GM19035 (cell line): ENCODE measurements at regions not wholly inside any gene's neighbourhood (a gene's known extent, or its start where the extent isn't known, plus 50 kb on each side); places are given as distances from the start of the nearest gene placed in this dataset.
"Not testable (repeated sequence)": the region's sequence is repeated elsewhere in the genome, so short reads cannot be mapped to it uniquely, and the experiment has no call there.

Experiments used
- ATAC-seq: cut with Tn5 transposase; IDR thresholded peaks from one replicate; pipeline ENCODE4 v1.9.1; 2021; ENCODE audit not compliant: unreplicated experiment

DNA sequence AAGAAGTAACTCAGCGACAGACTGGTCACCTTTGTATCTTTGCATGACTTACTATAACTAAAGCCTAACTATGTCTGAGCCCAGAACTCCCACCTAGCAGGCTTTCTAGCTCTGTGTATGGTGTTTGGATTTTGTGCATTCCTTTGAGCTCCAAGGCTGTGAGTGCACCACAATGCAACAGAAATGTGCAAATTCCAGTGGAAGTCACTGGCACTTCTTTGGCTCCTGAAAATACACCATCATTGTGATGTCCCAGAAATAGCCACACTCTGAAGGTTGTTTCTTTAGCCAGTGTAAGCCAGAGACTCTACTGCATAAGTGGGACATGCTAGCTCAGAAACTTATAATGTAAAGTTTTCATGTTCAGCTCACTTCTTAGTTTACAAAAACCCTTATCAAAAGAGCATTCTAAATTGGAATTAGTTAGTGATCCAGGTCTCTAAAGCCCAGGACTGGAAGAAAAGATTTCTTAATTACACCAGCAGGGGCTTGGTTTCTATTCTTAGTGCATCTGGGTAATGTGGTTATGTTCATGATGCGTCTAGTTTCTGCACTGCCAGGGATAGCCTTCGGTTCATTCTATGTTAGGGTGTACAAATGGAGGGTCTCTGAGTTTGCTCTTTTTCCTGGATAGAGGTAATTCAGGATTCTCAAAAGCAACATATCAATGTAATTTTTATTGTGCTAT lies 1239.5 kb upstream of the ZEB2 start:
- no peak for ATAC-seq

GRCh38 chr2:145757503-145758246 lies 1237.8 kb upstream of the ZEB2 start:
- ATAC-seq = no peak

GRCh38 chr2:145755019-145755837 lies 1235.3 kb upstream of the ZEB2 start:
- no peak for ATAC-seq

GRCh38 chr2:145753966-145754365 lies 1234.0 kb upstream of the ZEB2 start:
- ATAC-seq = no peak

- no peak for ATAC-seq
Observed at GRCh38 chr2:145753041-145753608, 1233.2 kb upstream of the ZEB2 start.

DNA sequence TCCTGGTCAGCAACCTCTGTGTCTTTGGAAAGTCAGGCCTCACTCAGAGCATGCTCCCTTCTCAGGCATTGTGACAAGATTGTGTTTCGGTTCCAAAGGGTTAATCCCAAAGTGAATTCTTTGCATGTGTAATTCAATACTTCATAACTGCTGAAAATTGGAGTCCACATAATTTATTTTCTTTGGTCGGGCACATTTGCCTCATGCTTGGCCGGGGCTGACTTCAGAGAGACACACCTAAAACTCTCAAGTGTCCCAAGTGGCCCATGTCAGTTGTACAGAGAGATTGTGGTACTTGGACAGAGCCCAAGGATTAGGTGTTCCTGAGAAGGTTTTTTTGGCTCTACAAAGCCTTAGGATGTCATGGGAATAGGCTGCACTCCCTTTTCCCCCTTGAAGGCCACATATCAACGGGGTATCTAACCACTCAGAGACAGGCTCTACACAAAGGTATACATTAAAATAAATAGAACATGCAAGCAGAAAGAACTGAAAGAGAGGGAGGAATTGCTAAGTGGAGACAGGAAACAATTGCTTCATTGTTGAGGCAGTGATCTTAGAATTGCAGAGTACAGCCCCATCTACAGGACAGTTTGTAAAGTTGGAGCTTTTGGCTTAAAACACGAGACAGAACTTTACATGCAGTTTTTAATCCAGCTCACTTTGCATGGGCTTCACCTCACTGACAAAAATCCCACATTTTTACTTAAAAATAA lies 1232.3 kb upstream of the ZEB2 start:
- ATAC-seq = peak; percentile 24

- ATAC-seq = peak; percentile 88
Observed at GRCh38 chr2:145751629-145752028, 1231.7 kb upstream of the ZEB2 start.

DNA sequence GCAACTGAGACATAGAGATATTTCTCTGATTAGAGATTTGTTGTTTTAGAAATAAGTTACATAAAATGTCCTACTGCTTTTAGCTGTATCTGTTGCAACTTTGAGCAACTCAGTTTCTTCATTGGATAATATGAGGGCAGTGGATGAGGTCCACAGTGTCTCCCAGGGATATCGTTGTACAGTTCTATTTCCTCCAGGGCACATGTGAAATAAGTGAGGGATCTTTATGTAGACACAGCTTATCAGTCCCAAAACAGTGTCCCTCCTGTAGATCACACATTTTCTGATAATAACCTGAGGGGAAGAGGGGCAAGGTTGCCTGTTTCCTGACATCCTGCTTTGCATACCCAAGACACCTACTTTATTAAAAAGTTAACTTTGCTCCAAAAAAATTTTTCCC lies 1231.2 kb upstream of the ZEB2 start:
- no peak for ATAC-seq

DNA sequence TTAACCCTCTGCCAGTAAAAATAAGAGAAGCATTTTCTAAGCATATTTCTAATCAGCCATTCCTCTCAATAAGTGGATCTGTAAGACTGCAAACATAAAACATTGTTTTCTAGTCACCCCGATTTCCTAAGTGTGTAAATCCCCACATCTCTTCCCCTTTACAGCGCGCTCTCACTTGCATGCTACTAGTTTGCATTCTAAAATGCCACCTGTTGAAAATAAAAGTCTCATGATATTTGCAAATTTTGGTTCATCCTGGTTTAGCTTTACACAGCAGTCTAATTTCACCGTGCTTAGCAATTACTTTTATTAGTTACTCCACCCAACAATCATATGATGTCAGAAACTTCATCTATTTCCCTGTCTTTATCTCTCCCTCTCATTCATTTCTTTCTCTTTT lies 1230.7 kb upstream of the ZEB2 start:
- no peak for ATAC-seq

DNA sequence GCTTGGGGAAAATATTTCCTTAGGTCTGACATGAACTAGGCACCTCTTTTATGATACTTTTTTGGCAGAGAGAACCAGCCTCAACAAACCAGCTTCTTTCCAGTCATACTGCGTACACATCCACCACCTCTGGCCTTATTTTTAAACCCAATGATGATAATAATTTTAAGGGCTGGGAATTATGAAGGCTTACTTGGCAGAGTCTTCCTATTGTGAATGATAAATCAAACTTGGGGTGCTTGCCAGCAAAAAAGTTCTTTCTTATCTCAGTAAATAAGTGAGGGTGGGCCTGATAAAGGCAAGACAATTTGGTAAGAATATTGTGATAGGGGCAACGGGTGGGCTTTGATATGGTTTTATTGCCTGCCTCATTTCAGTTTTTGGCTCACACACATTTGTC lies 1230.2 kb upstream of the ZEB2 start:
- ATAC-seq = no peak

GRCh38 chr2:145749556-145749955 lies 1229.6 kb upstream of the ZEB2 start:
- ATAC-seq = no peak

- ATAC-seq = peak; percentile 53
Observed at GRCh38 chr2:145748927-145749326, 1229.0 kb upstream of the ZEB2 start.

GRCh38 chr2:145747715-145748114 lies 1227.8 kb upstream of the ZEB2 start:
- ATAC-seq = no peak

- not testable (repeated sequence) for ATAC-seq
Observed at GRCh38 chr2:145745387-145745721, 1225.4 kb upstream of the ZEB2 start.

DNA sequence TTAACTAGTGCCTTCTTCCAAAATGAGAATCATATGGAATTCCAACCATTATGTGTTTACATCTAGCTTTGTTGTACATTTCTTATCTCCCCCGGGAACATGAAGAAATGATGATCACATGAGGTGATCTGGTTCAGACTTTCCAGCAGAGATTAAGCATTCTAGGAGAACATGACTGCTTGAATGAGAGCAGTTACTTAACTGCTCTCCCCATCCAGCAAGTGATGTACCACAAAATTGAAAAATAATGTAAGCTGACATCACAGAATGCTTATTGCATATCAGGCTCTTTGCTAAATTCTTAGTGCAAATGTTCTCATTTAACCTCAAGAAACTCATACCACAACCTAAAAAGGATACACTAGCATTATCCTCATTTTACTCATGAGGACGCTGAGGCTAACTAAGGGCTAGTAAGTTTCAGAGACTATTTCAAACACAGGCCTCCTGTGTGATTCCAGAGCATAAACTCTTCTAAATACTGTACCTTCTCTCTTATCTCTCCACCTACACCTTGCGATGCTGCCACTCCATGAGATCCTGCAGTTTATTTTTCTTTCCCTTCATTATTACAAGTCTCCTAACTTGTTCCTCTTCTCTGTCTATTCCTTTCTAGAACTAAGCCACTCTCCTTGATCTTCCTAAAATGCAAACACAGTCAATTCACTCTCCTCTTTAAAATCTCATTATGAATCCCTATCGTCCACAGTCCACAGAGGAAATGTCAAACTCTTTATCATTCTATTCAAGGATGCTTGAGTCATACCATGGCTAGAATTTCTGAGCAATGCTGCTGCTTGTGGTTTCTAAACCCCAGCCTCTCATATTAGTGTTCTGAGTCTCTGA lies 1224.8 kb upstream of the ZEB2 start:
- ATAC-seq = peak; percentile 71

GRCh38 chr2:145743011-145743410 lies 1223.1 kb upstream of the ZEB2 start:
- ATAC-seq = no peak

- no peak for ATAC-seq
Observed at GRCh38 chr2:145741636-145742035, 1221.7 kb upstream of the ZEB2 start.

DNA sequence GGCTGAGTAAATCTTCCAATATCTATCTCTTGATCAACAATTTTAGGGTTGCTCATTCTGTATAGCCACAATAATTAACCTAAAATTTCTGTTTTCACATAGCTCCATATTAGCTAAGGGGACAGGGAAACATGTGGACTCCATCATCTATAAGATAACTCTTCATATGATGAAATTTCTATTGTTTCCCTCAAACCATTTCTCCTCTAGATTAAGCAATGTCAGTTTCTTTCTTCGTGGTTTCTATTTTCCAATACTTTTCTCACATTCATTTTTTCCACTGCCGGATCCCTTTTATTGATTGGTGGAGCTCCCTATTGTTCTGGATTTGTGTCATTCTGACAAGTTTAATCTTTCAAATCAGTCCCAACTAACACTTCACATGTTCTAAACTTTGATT lies 1221.3 kb upstream of the ZEB2 start:
- no peak for ATAC-seq

DNA sequence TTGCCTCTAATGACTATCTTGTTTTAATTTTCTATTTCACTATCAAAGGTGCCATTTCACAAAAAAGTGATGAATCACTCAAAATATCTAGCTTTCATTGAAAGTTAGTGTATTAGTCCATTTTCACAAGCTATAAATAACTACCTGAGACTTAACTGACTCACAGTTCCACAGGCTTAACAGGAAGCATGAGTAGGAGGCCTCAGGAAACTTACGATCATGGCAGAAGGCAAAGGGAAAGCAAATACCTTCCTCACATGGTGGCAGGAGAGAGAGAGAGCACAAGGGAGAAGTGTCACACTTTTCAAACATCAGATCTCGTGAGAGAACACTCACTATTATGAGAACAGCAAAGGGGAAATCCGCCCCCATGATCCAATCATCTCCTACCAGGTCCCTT lies 1220.4 kb upstream of the ZEB2 start:
- ATAC-seq = no peak

DNA sequence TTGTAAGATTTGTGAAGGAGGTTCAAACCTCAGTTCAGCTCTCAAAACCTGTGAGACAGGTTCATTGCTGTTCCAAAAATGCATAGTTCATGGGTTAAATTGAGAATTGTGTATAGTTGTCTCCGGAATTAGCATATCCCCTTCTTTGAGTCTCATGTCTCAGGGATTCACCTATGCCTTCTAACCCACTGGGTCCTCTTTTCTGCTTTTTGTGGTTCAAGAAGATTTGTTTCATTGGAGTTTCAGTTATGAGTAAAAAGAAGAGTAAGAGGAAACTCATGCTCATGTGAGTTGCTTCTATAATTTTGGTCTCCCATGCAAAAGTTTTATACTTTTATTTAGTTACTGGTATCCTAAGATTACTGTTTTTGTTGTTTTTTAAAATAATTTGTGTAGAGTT lies 1219.8 kb upstream of the ZEB2 start:
- no peak for ATAC-seq
